Subcutaneous abdominal adipose tissue (tissue), 5 donors: ENCODE measurements at regions not wholly inside any gene's neighbourhood (a gene's known extent, or its start where the extent isn't known, plus 50 kb on each side); places are given as distances from the start of the nearest gene placed in this dataset.
"Not testable (repeated sequence)": the region's sequence is repeated elsewhere in the genome, so short reads cannot be mapped to it uniquely, and the experiment has no call there.

Source experiments
- H3K27ac ChIP-seq: one replicate; pipeline ENCODE4 v1.7.0; 2013; ENCODE audit warnings: low read depth, mild to moderate bottlenecking, inconsistent platforms, low read length, moderate library complexity
- H3K27me3 ChIP-seq, 5 donors: one replicate each; pipeline ENCODE4 v1.7.0; 2013; ENCODE audit warnings: low read length in 5 of 5, inconsistent platforms in 1 of 5; ENCODE audit not compliant: control insufficient read depth in 5 of 5, insufficient read depth in 4 of 5
- H3K36me3 ChIP-seq, 5 donors: one replicate each; pipeline ENCODE4 v1.7.0; 2013; ENCODE audit warnings: low read length in 5 of 5; ENCODE audit not compliant: control insufficient read depth in 5 of 5, insufficient read depth in 5 of 5
- H3K4me1 ChIP-seq, 5 donors: one replicate each; pipeline ENCODE4 v1.7.0; 2013; ENCODE audit warnings: low read length in 5 of 5, mild to moderate bottlenecking in 3 of 5, moderate library complexity in 1 of 5; ENCODE audit not compliant: control insufficient read depth in 5 of 5, insufficient read depth in 5 of 5
- H3K4me3 ChIP-seq, 5 donors: one replicate each; pipeline ENCODE4 v1.7.0; 2013; ENCODE audit warnings: low read length in 5 of 5, low read depth in 1 of 5
- H3K9ac ChIP-seq, 5 donors: one replicate each; pipeline ENCODE4 v1.7.0; 2013; ENCODE audit warnings: low read length in 5 of 5, mild to moderate bottlenecking in 4 of 5, moderate library complexity in 3 of 5
- H3K9me3 ChIP-seq, 5 donors: one replicate each; pipeline ENCODE4 v1.7.0; 2013; ENCODE audit warnings: low read length in 5 of 5; ENCODE audit not compliant: control insufficient read depth in 5 of 5
- donor health status: healthy.
- donor health status: healthy.
- donor health status: healthy.
- donor health status: healthy.
- donor health status: healthy.

DNA sequence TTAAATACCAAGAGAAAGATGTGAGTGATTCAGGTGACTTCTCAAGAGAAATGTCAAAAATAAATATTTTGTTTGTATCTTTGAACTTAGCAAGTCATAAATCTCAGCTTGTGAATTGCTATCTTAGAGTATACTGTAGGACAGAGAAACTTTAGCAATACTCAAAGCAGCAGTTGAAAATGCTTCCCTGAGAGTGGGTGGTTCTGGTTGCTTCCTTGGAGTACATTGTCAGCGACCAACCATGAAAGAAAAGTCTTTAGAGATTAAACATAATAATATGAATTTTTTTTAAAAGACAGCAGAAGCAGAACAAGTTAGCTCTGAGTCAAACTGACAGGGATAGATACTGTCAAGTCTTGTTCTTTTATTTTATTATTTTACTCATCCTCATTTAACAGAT, 86.8 kb upstream of the OSBPL8 start:
- Histone ChIP-seq H3K27ac (no peak overlapping the region), H3K36me3 (no peaks in the 10 kb centered on the region), H3K27me3 (no peaks in the 10 kb centered on the region), H3K4me3 (no peak overlapping the region), H3K9ac (no peak overlapping the region), H3K9me3 (no peaks in the 10 kb centered on the region), H3K4me1 (no peaks in the 10 kb centered on the region)

DNA sequence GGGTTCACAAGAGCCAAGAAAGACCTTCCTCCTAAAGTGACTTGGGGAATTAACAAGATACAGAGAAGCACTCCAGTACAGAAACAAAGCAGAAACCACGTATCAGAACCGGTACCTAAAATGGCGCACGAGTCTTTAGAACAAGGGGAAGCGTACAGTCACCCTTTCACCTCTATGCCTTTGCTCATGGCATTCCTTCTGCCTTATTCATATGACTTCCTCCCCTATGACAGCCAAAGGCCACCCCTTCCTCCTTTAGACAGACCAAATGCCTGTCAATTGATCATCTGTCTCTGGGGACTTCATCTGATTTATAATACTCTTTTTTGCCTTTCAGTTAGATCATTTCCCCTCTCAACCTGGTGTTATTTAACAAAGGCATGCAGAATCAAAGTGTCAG, 89.5 kb upstream of the OSBPL8 start:
- no peaks in the 10 kb centered on the region for H3K9me3 ChIP-seq
- H3K4me3 ChIP-seq, result no peak overlapping the region
- H3K27me3 ChIP-seq, result no peaks in the 10 kb centered on the region
- no peaks in the 10 kb centered on the region for H3K4me1 ChIP-seq
- no peak overlapping the region for H3K9ac ChIP-seq
- H3K27ac ChIP-seq, result no peak overlapping the region
- H3K36me3 ChIP-seq, result no peaks in the 10 kb centered on the region

DNA sequence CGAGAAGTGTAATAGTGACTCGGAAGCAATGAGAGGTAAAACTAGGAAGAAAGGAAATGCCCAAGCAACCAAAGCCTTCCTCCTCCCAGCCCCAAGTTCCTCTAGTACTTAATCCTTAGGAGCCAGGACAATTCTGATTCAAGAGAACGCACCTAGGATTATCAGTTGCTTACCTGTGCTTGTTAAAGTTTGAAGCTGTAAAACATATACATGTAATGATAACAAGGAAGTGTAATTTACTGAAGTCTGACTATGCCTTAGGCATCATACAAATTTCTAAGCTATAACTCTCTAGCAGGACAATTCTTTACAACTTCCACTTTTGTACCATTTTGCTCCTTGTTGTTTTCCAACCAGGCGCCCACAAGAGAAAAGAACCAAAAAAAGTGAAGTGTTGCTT, 92.8 kb upstream of the OSBPL8 start:
- Histone ChIP-seq H3K36me3 (no peaks in the 10 kb centered on the region), H3K27ac (no peak overlapping the region), H3K27me3 (no peaks in the 10 kb centered on the region), H3K4me1 (no peaks in the 10 kb centered on the region), H3K9me3 (no peaks in the 10 kb centered on the region), H3K9ac (no peak overlapping the region), H3K4me3 (no peak overlapping the region)

DNA sequence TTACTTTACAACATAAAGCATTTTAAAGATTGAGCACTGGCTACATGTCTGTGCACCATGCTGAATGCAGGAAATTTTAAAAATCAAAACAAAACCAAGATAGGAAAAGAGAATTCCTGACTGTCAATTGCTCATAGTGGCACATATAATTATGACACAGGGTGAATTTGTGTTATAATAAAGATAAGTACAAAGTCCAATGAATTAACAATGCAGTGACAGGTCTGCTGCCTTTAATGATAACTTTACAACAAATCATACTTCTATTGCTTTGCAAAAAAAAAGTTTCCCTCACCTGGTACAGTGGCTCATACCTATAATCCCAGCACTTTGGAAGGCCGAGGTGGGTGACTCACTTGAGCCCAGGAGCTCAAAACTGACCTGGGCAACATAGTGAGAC, 93.8 kb upstream of the OSBPL8 start:
- H3K27ac ChIP-seq, result no peak overlapping the region
- no peak overlapping the region for H3K4me3 ChIP-seq
- no peaks in the 10 kb centered on the region for H3K36me3 ChIP-seq
- no peak overlapping the region for H3K9ac ChIP-seq
- no peaks in the 10 kb centered on the region for H3K27me3 ChIP-seq
- no peaks in the 10 kb centered on the region for H3K4me1 ChIP-seq
- no peaks in the 10 kb centered on the region for H3K9me3 ChIP-seq

DNA sequence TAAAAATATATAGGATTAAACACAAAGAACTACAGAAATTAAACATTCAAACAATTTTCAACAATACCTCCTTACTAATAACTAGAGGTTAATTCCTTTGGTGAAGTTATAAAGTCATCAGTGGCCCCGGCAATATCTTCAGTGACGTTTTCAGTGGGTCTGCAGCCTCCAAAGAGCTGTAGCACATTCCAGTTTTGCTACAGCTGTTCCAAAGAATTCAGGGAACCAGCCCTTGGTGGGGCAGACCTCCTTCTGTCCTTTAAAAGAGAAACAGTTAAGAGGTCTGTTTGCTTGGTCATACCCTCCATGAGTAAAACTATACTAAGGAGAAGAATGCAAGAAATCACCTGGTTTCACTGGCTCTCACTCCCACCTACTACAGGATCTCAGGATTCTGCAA, 99.2 kb upstream of the ZDHHC17 start:
- Histone ChIP-seq H3K9me3 (peaks cover 0 to 4% (median 0%) of the 10 kb centered on the region in 5 donors), H3K27ac (no peak overlapping the region), H3K36me3 (no peaks in the 10 kb centered on the region)

DNA sequence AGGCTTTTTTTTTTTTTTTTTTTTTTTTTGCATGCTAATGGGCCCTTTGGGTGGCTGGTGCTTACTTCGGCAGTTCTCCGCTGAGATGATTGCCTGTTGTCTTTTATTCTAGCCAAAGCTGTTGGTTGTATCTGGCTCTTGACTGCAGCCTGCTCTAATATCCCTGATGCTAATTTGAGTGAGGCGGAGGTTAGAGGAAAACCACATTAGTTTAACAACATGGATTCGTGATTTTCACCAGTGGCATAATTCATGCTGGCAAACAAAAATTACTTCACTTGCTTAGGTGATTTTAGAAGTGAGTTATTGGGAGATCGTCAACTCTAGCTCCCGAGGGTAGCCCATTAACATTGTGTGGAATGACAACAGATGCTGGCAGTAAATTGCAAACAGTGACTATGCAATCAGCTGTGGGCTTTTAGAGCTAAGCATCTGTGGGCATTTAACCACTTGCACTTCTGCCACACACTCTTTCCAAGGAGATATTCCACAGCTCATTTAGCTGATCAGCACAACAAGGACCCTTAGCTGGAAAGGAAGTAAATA, 97.6 kb upstream of the ZDHHC17 start:
- H3K9me3 ChIP-seq, result peaks cover 0 to 4% (median 0%) of the 10 kb centered on the region in 5 donors
- H3K36me3 ChIP-seq, result no peaks in the 10 kb centered on the region
- H3K4me3 ChIP-seq, result no peak overlapping the region
- no peak overlapping the region for H3K27ac ChIP-seq
- H3K4me1 ChIP-seq, result peaks cover 0 to 17% (median 8%) of the 10 kb centered on the region in 5 donors
- no peak overlapping the region for H3K9ac ChIP-seq
- H3K27me3 ChIP-seq, result no peaks in the 10 kb centered on the region

More for the DNA sequence above, 99.2 kb upstream of the ZDHHC17 start:
- no peak overlapping the region for H3K4me3 ChIP-seq
- no peaks in the 10 kb centered on the region for H3K27me3 ChIP-seq
- H3K9ac ChIP-seq, result peak overlapping the region in 1 of 5 donors; percentile 28
- H3K4me1 ChIP-seq, result peaks cover 0 to 17% (median 8%) of the 10 kb centered on the region in 5 donors

DNA sequence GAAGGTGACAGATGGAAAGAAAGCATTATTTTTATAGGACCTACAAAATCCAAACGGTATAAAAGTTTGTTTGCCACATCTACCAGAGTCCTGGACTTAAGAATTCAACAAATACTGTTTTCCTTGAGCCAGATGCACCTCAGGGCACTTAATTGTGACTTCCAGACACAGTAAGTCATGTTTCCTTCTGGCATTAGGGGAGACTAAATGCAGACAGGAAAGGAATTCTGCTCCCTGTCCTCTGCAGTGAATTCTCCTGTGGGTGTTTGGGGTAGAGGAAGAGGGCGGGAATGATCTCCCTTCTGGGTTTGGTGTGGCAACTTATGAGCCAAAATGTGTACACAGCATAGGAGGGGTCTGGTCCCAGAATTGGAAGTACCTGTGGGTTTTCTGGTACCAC, 93.9 kb upstream of the ZDHHC17 start:
- Histone ChIP-seq H3K36me3 (no peaks in the 10 kb centered on the region), H3K4me3 (no peak overlapping the region), H3K27ac (no peak overlapping the region), H3K4me1 (peaks cover 0 to 16% (median 8%) of the 10 kb centered on the region in 5 donors), H3K27me3 (no peaks in the 10 kb centered on the region), H3K9ac (no peak overlapping the region), H3K9me3 (no peaks in the 10 kb centered on the region)

DNA sequence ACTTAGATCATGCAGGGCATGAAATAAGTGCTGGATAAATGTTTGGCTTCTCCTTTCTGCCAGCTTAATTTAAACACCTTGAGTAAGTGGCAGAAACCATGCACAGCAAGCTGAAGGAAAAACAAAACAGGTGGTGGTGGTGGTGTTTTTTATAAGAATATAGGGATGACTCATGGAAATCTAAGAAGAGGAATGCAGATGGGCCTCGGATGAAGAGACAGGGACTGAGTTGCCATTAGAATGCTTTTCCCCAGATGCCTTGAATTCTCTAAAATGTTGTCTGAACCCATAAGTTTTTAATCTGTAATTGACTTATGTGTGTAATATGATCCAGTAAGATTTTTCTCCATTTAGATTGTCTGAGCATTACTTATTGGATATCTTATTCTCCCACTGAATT, 93.1 kb upstream of the ZDHHC17 start:
- Histone ChIP-seq H3K4me3 (no peak overlapping the region), H3K36me3 (no peaks in the 10 kb centered on the region), H3K27me3 (no peaks in the 10 kb centered on the region), H3K9ac (no peak overlapping the region), H3K27ac (no peak overlapping the region), H3K4me1 (peaks cover 0 to 9% (median 8%) of the 10 kb centered on the region in 5 donors), H3K9me3 (no peaks in the 10 kb centered on the region)

DNA sequence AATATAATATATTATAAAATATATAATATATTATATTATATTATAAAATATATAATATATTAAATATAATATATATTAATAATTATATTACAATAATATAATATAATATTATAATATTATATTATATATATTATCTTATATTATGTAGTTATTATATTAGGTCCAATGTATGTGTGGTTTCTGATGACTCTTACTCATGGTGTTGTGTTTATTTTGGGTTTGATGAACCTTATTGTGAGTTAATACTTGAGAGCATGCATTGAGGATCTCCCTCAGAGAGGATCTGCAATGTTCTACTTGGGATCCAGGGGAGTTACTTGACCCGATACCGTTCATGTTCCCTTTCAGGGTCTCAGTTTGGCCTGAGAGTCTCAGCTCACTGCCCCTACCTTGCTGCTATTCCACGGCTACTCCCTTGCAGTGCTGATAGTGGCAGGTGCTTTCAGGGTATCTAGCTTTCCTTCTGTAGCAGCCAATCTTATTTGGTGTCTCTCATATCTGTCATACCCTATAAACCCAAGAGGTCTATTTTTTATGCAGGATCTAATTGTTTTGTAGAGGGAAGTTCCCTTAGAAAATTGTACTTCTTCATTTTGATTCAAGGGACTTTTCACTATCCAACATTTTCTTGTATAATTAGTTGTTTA, 89.1 kb upstream of the ZDHHC17 start:
- no peak overlapping the region for H3K4me3 ChIP-seq
- no peaks in the 10 kb centered on the region for H3K27me3 ChIP-seq
- no peak overlapping the region for H3K9ac ChIP-seq
- H3K4me1 ChIP-seq, result no peaks in the 10 kb centered on the region
- H3K27ac ChIP-seq, result no peak overlapping the region
- no peaks in the 10 kb centered on the region for H3K9me3 ChIP-seq
- H3K36me3 ChIP-seq, result no peaks in the 10 kb centered on the region

DNA sequence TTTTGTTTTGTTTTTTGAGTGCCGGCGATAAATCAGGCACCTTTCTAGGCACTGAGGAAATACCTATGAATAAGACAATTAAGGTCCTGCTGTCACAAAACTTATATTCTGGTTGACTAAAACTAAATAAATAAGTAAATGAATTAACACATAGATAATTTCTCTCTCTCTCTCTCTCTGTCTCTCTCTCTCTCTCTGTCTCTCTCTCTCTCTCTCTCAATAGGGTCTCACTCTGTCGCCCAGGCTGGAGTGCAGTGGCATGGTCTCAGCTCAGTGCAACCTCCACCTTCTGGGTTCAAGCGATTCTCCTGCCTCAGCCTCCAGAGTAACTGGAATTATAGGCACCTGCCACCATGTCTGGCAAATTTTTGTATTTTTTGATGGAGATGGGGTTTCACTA, 87.7 kb upstream of the ZDHHC17 start:
- H3K27me3 ChIP-seq, H3K4me1 ChIP-seq: not testable (repeated sequence)

More for the DNA sequence above, 87.7 kb upstream of the ZDHHC17 start:
- H3K27ac ChIP-seq, H3K4me3 ChIP-seq, H3K36me3 ChIP-seq, H3K9ac ChIP-seq, H3K9me3 ChIP-seq: not testable (repeated sequence)
